Mesenchymal stem cell (in vitro differentiated cells and primary cell): ENCODE measurements at regions not wholly inside any gene's neighbourhood (a gene's known extent, or its start where the extent isn't known, plus 50 kb on each side); places are given as distances from the start of the nearest gene placed in this dataset.

Experiments
- DNase-seq: peaks from one replicate; pipeline ENCODE4 v3.0.0-alpha.2; 2013
- H2AFZ ChIP-seq: one replicate; pipeline ENCODE4 v1.6.1; 2013; ENCODE audit warnings: low read depth, mild to moderate bottlenecking, control low read depth, inconsistent platforms, low read length, moderate library complexity
- H2AK5ac ChIP-seq: 2 replicates; pipeline ENCODE4 v1.6.1; 2013; ENCODE audit warnings: low read length, moderate library complexity, mild to moderate bottlenecking, inconsistent platforms; ENCODE audit not compliant: severe bottlenecking
- H2BK120ac ChIP-seq: one replicate; pipeline ENCODE4 v1.6.1; 2013; ENCODE audit warnings: low read depth, mild to moderate bottlenecking, inconsistent platforms, low read length, moderate library complexity
- H2BK12ac ChIP-seq, 2 experiments: one replicate each; pipeline ENCODE4 v1.6.1; 2013; ENCODE audit warnings: inconsistent platforms in 2 of 2, low read length in 2 of 2, mild to moderate bottlenecking in 2 of 2, moderate library complexity in 2 of 2, control low read depth in 1 of 2
- H2BK15ac ChIP-seq: one replicate; pipeline ENCODE4 v1.6.1; 2013; ENCODE audit warnings: mild to moderate bottlenecking, low read depth, inconsistent platforms; ENCODE audit not compliant: poor library complexity, severe bottlenecking
- H2BK5ac ChIP-seq: 2 replicates; pipeline ENCODE4 v1.6.1; 2013; ENCODE audit warnings: low read depth, mild to moderate bottlenecking, low read length, control low read depth, inconsistent platforms; ENCODE audit not compliant: poor library complexity, severe bottlenecking
- H3K14ac ChIP-seq, 2 experiments: one replicate each; pipeline ENCODE4 v1.6.1; 2013; ENCODE audit warnings: inconsistent platforms in 2 of 2, low read length in 2 of 2, control low read depth in 1 of 2, mild to moderate bottlenecking in 1 of 2, moderate library complexity in 1 of 2
- H3K18ac ChIP-seq, 2 experiments: one replicate each; pipeline ENCODE4 v1.6.1; 2013; ENCODE audit warnings: inconsistent platforms in 2 of 2, low read length in 2 of 2, control low read depth in 1 of 2, low read depth in 1 of 2, mild to moderate bottlenecking in 1 of 2
- H3K23ac ChIP-seq, 2 experiments: one replicate each; pipeline ENCODE4 v1.6.1; 2013; ENCODE audit warnings: inconsistent platforms in 2 of 2, low read length in 2 of 2, mild to moderate bottlenecking in 2 of 2, moderate library complexity in 2 of 2, control low read depth in 1 of 2
- H3K27ac ChIP-seq: 2 replicates; pipeline ENCODE4 v1.5.1; 2013; ENCODE audit warnings: mild to moderate bottlenecking, moderate library complexity, low read length, control low read depth, inconsistent platforms; ENCODE audit not compliant: poor library complexity, severe bottlenecking
- H3K27me3 ChIP-seq, 2 experiments: 2 replicates each; pipeline versions ENCODE4 v1.6.1 to v1.7.0; 2013; ENCODE audit warnings: low read length in 2 of 2, mild to moderate bottlenecking in 2 of 2, moderate library complexity in 2 of 2, control low read depth in 1 of 2, inconsistent platforms in 1 of 2; ENCODE audit not compliant: control insufficient read depth in 1 of 2, insufficient read depth in 1 of 2
- H3K36me3 ChIP-seq, 2 experiments: 2 replicates each; pipeline versions ENCODE4 v1.6.1 to v1.7.0; 2013; ENCODE audit warnings: low read length in 2 of 2, control low read depth in 1 of 2, inconsistent platforms in 1 of 2, low read depth in 1 of 2, mild to moderate bottlenecking in 1 of 2; ENCODE audit not compliant: insufficient read depth in 2 of 2, control insufficient read depth in 1 of 2
- H3K4ac ChIP-seq, 2 experiments: one replicate each; pipeline ENCODE4 v1.6.1; 2013; ENCODE audit warnings: inconsistent platforms in 2 of 2, low read length in 2 of 2, mild to moderate bottlenecking in 2 of 2, moderate library complexity in 2 of 2, control low read depth in 1 of 2, low read depth in 1 of 2
- H3K4me1 ChIP-seq: 2 replicates; pipeline ENCODE4 v1.6.1; 2013; ENCODE audit warnings: low read depth, low read length, control low read depth; ENCODE audit not compliant: control insufficient read depth, insufficient read depth
- H3K4me2 ChIP-seq: 2 replicates; pipeline ENCODE4 v1.6.1; 2013; ENCODE audit warnings: low read length, mild to moderate bottlenecking, inconsistent platforms; ENCODE audit not compliant: poor library complexity, severe bottlenecking
- H3K4me3 ChIP-seq, 2 experiments: 2 replicates each; pipeline versions ENCODE4 v1.5.1 to v1.7.0; 2013; ENCODE audit warnings: low read length in 2 of 2, mild to moderate bottlenecking in 2 of 2, control low read depth in 1 of 2, low read depth in 1 of 2; ENCODE audit not compliant: insufficient read depth in 1 of 2
- H3K79me1 ChIP-seq: replicated peaks from 2 replicates; pipeline ENCODE4 v1.6.1; 2013; ENCODE audit warnings: mild to moderate bottlenecking, control low read depth, low read length, inconsistent platforms; ENCODE audit not compliant: poor library complexity, severe bottlenecking
- H3K9ac ChIP-seq: 2 replicates; pipeline ENCODE4 v1.7.0; 2013; ENCODE audit warnings: mild to moderate bottlenecking, low read length, moderate library complexity
- H3K9me3 ChIP-seq: 2 replicates; pipeline ENCODE4 v1.7.0; 2013; ENCODE audit warnings: mild to moderate bottlenecking, low read length; ENCODE audit not compliant: control insufficient read depth
- H4K8ac ChIP-seq: one replicate; pipeline ENCODE4 v1.6.1; 2013; ENCODE audit warnings: inconsistent platforms, mild to moderate bottlenecking, low read length, moderate library complexity
- H4K91ac ChIP-seq: one replicate; pipeline ENCODE4 v1.6.1; 2013; ENCODE audit warnings: mild to moderate bottlenecking, low read length, inconsistent platforms
- WGBS: methylation state at CpG from one replicate; pipeline ENCODE4 v1.1.7; 2013; ENCODE audit warnings: mixed read lengths; 5-methylcytosine and 5-hydroxymethylcytosine counted together

GRCh38 chr16:9241177-9241576 lies 149.7 kb downstream of the HAPSTR1 start:
- Histone ChIP-seq H2AFZ (no peak overlapping the region), H4K91ac (no peak overlapping the region), H3K27ac (no peak overlapping the region), H2BK120ac (no peak overlapping the region), H2AK5ac (no peak overlapping the region), H3K36me3 (no peaks in the 10 kb centered on the region), H3K23ac (no peak overlapping the region), H3K79me1 (no peaks in the 10 kb centered on the region), H3K4me1 (no peaks in the 10 kb centered on the region), H3K9ac (no peak overlapping the region), H3K14ac (no peak overlapping the region), H3K18ac (no peak overlapping the region), H3K27me3 (no peaks in the 10 kb centered on the region), H2BK12ac (no peak overlapping the region), H3K4me2 (no peak overlapping the region), H2BK5ac (no peak overlapping the region), H3K4me3 (no peak overlapping the region), H3K9me3 (no peaks in the 10 kb centered on the region), H4K8ac (no peak overlapping the region), H2BK15ac (no peak overlapping the region), H3K4ac (no peak overlapping the region)
- no peak for DNase-seq

- Histone ChIP-seq H4K91ac (no peak overlapping the region), H2BK15ac (no peak overlapping the region), H3K4me2 (no peak overlapping the region), H3K27ac (no peak overlapping the region), H2AFZ (no peak overlapping the region), H3K14ac (no peak overlapping the region), H3K4ac (no peak overlapping the region), H3K23ac (no peak overlapping the region), H2BK120ac (no peak overlapping the region), H2AK5ac (no peak overlapping the region), H4K8ac (no peak overlapping the region), H3K36me3 (no peaks in the 10 kb centered on the region), H3K79me1 (no peaks in the 10 kb centered on the region), H3K18ac (no peak overlapping the region), H3K4me3 (no peak overlapping the region), H2BK5ac (no peak overlapping the region), H2BK12ac (no peak overlapping the region), H3K4me1 (no peaks in the 10 kb centered on the region), H3K9ac (no peak overlapping the region), H3K27me3 (no peaks in the 10 kb centered on the region), H3K9me3 (no peaks in the 10 kb centered on the region)
- 0% methylated on average over 1 of the region's 2 CpGs for WGBS
- DNase-seq = no peak
These were observed 156.7 kb downstream of the HAPSTR1 start for GRCh38 chr16:9248162-9248561.

GRCh38 chr16:9249534-9249933 lies 158.1 kb downstream of the HAPSTR1 start:
- Histone ChIP-seq H3K4me3 (no peak overlapping the region), H2BK120ac (no peak overlapping the region), H3K27me3 (peaks cover 0 to 4% of the 10 kb centered on the region in 2 experiments), H2AK5ac (no peak overlapping the region), H2BK15ac (no peak overlapping the region), H2BK12ac (no peak overlapping the region), H3K14ac (no peak overlapping the region), H3K79me1 (no peaks in the 10 kb centered on the region), H3K36me3 (no peaks in the 10 kb centered on the region), H2BK5ac (no peak overlapping the region), H3K18ac (no peak overlapping the region), H3K9ac (no peak overlapping the region), H2AFZ (no peak overlapping the region), H3K23ac (no peak overlapping the region), H4K91ac (no peak overlapping the region), H3K27ac (no peak overlapping the region), H3K4me2 (no peak overlapping the region), H3K4ac (no peak overlapping the region), H4K8ac (no peak overlapping the region), H3K4me1 (no peaks in the 10 kb centered on the region), H3K9me3 (no peaks in the 10 kb centered on the region)
- WGBS = 89% methylated on average over 4 of the region's 4 CpGs
- DNase-seq = no peak

- no peak for DNase-seq
- Histone ChIP-seq H3K36me3 (no peaks in the 10 kb centered on the region), H3K27ac (no peak overlapping the region), H2BK12ac (no peak overlapping the region), H4K8ac (no peak overlapping the region), H3K4me1 (no peaks in the 10 kb centered on the region), H3K23ac (no peak overlapping the region), H3K79me1 (no peaks in the 10 kb centered on the region), H2BK120ac (no peak overlapping the region), H2AK5ac (no peak overlapping the region), H4K91ac (no peak overlapping the region), H3K9me3 (no peaks in the 10 kb centered on the region), H3K14ac (no peak overlapping the region), H3K27me3 (peaks cover 0 to 11% of the 10 kb centered on the region in 2 experiments), H2BK5ac (no peak overlapping the region), H2BK15ac (no peak overlapping the region), H3K4ac (no peak overlapping the region), H2AFZ (no peak overlapping the region), H3K4me2 (peak overlapping the region; percentile 7), H3K18ac (no peak overlapping the region), H3K9ac (no peak overlapping the region), H3K4me3 (no peak overlapping the region)
- WGBS = 82% methylated on average over 6 of the region's 6 CpGs
These were observed 159.6 kb downstream of the HAPSTR1 start for GRCh38 chr16:9251026-9251425.
